Upper lobe of left lung (tissue), 4 donors: ENCODE measurements at regions not wholly inside any gene's neighbourhood (a gene's known extent, or its start where the extent isn't known, plus 50 kb on each side); places are given as distances from the start of the nearest gene placed in this dataset.

Experiments used
- CTCF ChIP-seq, 6 experiments: fragments of 450-650 bp in 4 of 6; fragments of 200-600 bp in 2 of 6; sonication (generic) in 2 of 6; IDR thresholded peaks; one replicate each; pipeline ENCODE4 v1.5.1; 2016 to 2019; ENCODE audit warnings: antibody characterized with exemption in 6 of 6
- EP300 ChIP-seq, 4 donors: sonication (generic); formaldehyde crosslinking; IDR thresholded peaks; one replicate each; pipeline ENCODE4 v1.5.1; 2017; ENCODE audit warnings: antibody characterized with exemption in 4 of 4, control low read depth in 2 of 4
- POLR2A ChIP-seq, 4 donors: fragments of 450-650 bp; IDR thresholded peaks; one replicate each; pipeline ENCODE4 v1.5.1; 2016 to 2017; ENCODE audit warnings: antibody characterized with exemption in 4 of 4, mild to moderate bottlenecking in 2 of 4
- POLR2AphosphoS5 ChIP-seq, 2 donors: sonication (generic); formaldehyde crosslinking; IDR thresholded peaks; one replicate each; pipeline ENCODE4 v1.5.1; 2017; ENCODE audit warnings: antibody characterized with exemption in 2 of 2

- TF ChIP-seq CTCF (IDR thresholded peaks at IDR 0.05) (no peak), POLR2AphosphoS5 (IDR thresholded peaks at IDR 0.05) (no peak), POLR2A (IDR thresholded peaks at IDR 0.05) (no peak), EP300 (IDR thresholded peaks at IDR 0.05) (no peak)
Measured at GRCh38 chr11:76732643-76733042, 50.5 kb upstream of the TSKU start.
